SK-N-SH treated with all-trans-retinoic acid at 6 μM for 48 hours (cell line): ENCODE measurements at regions not wholly inside any gene's neighbourhood (a gene's known extent, or its start where the extent isn't known, plus 50 kb on each side); places are given as distances from the start of the nearest gene placed in this dataset.
A peak's percentile ranks its signal among the peaks of the same experiment; 100 is the strongest.

Experiments used
- ATAC-seq: fragments of 200-7000 bp; cut with Tn5 transposase; 3 replicates; pipeline ENCODE4 v1.9.1; 2020; ENCODE audit warnings: mild to moderate bottlenecking, moderate library complexity
- BACH2 ChIP-seq: fragments of 250-450 bp; sonication (Bioruptor Pico); IDR thresholded peaks from 2 replicates; pipeline ENCODE4 v1.9.0; 2021; ENCODE audit warnings: mild to moderate bottlenecking, borderline replicate concordance
- CREB5 ChIP-seq: fragments of 250-450 bp; sonication (Bioruptor Pico); IDR thresholded peaks from 2 replicates; pipeline ENCODE4 v1.5.1; 2020; ENCODE audit warnings: low read depth, mild to moderate bottlenecking, moderate library complexity
- CSDC2 ChIP-seq: fragments of 250-450 bp; sonication (Bioruptor Pico); IDR thresholded peaks from 2 replicates; pipeline ENCODE4 v1.5.0; 2020; ENCODE audit warnings: mild to moderate bottlenecking, moderate library complexity
- CSRNP3 ChIP-seq: fragments of 250-450 bp; sonication (Bioruptor Pico); IDR thresholded peaks from 2 replicates; pipeline ENCODE4 v1.5.1; 2021; ENCODE audit warnings: mild to moderate bottlenecking, moderate library complexity
- ESRRG ChIP-seq: fragments of 250-450 bp; sonication (Bioruptor Pico); IDR thresholded peaks from 2 replicates; pipeline ENCODE4 v1.6.1; 2021; ENCODE audit warnings: mild to moderate bottlenecking
- GLIS3 ChIP-seq: fragments of 250-450 bp; sonication (Bioruptor Pico); IDR thresholded peaks from 2 replicates; pipeline ENCODE4 v1.5.0; 2020; ENCODE audit warnings: mild to moderate bottlenecking, moderate library complexity
- ISL1 ChIP-seq: fragments of 250-450 bp; sonication (Bioruptor Pico); IDR thresholded peaks from 2 replicates; pipeline ENCODE4 v2.1.2; 2022; ENCODE audit warnings: mild to moderate bottlenecking, moderate library complexity
- PATZ1 ChIP-seq: fragments of 250-450 bp; sonication (Bioruptor Pico); IDR thresholded peaks from 2 replicates; pipeline ENCODE4 v1.8.0; 2020; ENCODE audit warnings: mild to moderate bottlenecking, moderate library complexity, borderline replicate concordance
- PPARA ChIP-seq: fragments of 250-450 bp; sonication (Bioruptor Pico); IDR thresholded peaks from 2 replicates; pipeline ENCODE4 v1.5.0; 2020; ENCODE audit warnings: mild to moderate bottlenecking, borderline replicate concordance
- RARB ChIP-seq: fragments of 250-450 bp; sonication (Bioruptor Pico); IDR thresholded peaks from 2 replicates; pipeline ENCODE4 v1.8.0; 2021; ENCODE audit warnings: mild to moderate bottlenecking, moderate library complexity
- SNAI2 ChIP-seq: fragments of 250-450 bp; sonication (Bioruptor Pico); IDR thresholded peaks from 2 replicates; pipeline ENCODE4 v1.5.0; 2020; ENCODE audit warnings: mild to moderate bottlenecking, moderate library complexity
- TCF4 ChIP-seq: fragments of 250-450 bp; sonication (Bioruptor Pico); IDR thresholded peaks from 2 replicates; pipeline ENCODE4 v1.8.0; 2021; ENCODE audit warnings: mild to moderate bottlenecking, moderate library complexity, borderline replicate concordance
- TOX ChIP-seq: fragments of 250-450 bp; sonication (Bioruptor Pico); IDR thresholded peaks from 2 replicates; pipeline ENCODE4 v1.8.0; 2021; ENCODE audit warnings: mild to moderate bottlenecking, moderate library complexity, borderline replicate concordance
- TSHZ2 ChIP-seq: fragments of 250-450 bp; sonication (Bioruptor Pico); IDR thresholded peaks from 2 replicates; pipeline ENCODE4 v1.5.0; 2020; ENCODE audit warnings: mild to moderate bottlenecking, moderate library complexity
- ZC3H10 ChIP-seq: fragments of 250-450 bp; sonication (Bioruptor Pico); IDR thresholded peaks from 2 replicates; pipeline ENCODE4 v1.5.1; 2021; ENCODE audit warnings: mild to moderate bottlenecking, moderate library complexity
- ZFP3 ChIP-seq: fragments of 250-450 bp; sonication (Bioruptor Pico); IDR thresholded peaks from 2 replicates; pipeline ENCODE4 v1.5.0; 2020; ENCODE audit warnings: mild to moderate bottlenecking, moderate library complexity
- ZFP30 ChIP-seq: fragments of 450-650 bp; formaldehyde crosslinking; IDR thresholded peaks from 2 replicates; pipeline ENCODE4 v1.5.0; 2022; ENCODE audit warnings: mild to moderate bottlenecking, moderate library complexity
- ZNF70 ChIP-seq: fragments of 450-650 bp; formaldehyde crosslinking; IDR thresholded peaks from 2 replicates; pipeline ENCODE4 v1.5.0; 2020; ENCODE audit warnings: mild to moderate bottlenecking, moderate library complexity
- ZNF8 ChIP-seq: fragments of 450-650 bp; formaldehyde crosslinking; IDR thresholded peaks from 2 replicates; pipeline ENCODE4 v1.5.0; 2020; ENCODE audit warnings: mild to moderate bottlenecking, moderate library complexity

- ATAC-seq: no peak
- no peak for TF ChIP-seq SNAI2 (CRISPR knock-in tag)
- no peak for TF ChIP-seq ZNF8 (CRISPR knock-in tag)
- TF ChIP-seq PATZ1 (CRISPR knock-in tag): no peak
- TF ChIP-seq TSHZ2 (CRISPR knock-in tag): no peak
- no peak for TF ChIP-seq GLIS3
- no peak for TF ChIP-seq ZC3H10 (CRISPR knock-in tag)
- no peak for TF ChIP-seq RARB (CRISPR knock-in tag)
- TF ChIP-seq TCF4 (CRISPR knock-in tag): no peak
- no peak for TF ChIP-seq CSDC2 (CRISPR knock-in tag)
- TF ChIP-seq ZFP3 (CRISPR knock-in tag): no peak
- TF ChIP-seq ZFP30 (CRISPR knock-in tag): no peak
- no peak for TF ChIP-seq ISL1 (CRISPR knock-in tag)
- TF ChIP-seq ZNF70 (CRISPR knock-in tag): no peak
- no peak for TF ChIP-seq ESRRG (CRISPR knock-in tag)
- TF ChIP-seq CSRNP3 (CRISPR knock-in tag): no peak
- no peak for TF ChIP-seq BACH2
- TF ChIP-seq TOX (CRISPR knock-in tag): no peak
- no peak for TF ChIP-seq PPARA (CRISPR knock-in tag)
- no peak for TF ChIP-seq CREB5 (CRISPR knock-in tag)
- TF ChIP-seq, all 23 proteins: peak for 0
These were observed 375.1 kb downstream of the BMP4 start for GRCh38 chr14:53581504-53581903.

- no peak for TF ChIP-seq PPARA (CRISPR knock-in tag)
- peak; percentile 13; the same call in 1 of the 2 replicates for TF ChIP-seq TCF4 (CRISPR knock-in tag)
- ATAC-seq: no peak
These were observed 384.8 kb downstream of the BMP4 start for GRCh38 chr14:53571641-53572328.

GRCh38 chr14:53570411-53571387, 385.9 kb downstream of the BMP4 start:
- TF ChIP-seq CSRNP3 (CRISPR knock-in tag) (no peak), BACH2 (no peak), ISL1 (CRISPR knock-in tag) (no peak), ESRRG (CRISPR knock-in tag) (no peak), SNAI2 (CRISPR knock-in tag) (no peak), ZFP3 (CRISPR knock-in tag) (no peak), RARB (CRISPR knock-in tag) (no peak), TCF4 (CRISPR knock-in tag) (no peak), TSHZ2 (CRISPR knock-in tag) (no peak), ZFP30 (CRISPR knock-in tag) (no peak), CREB5 (CRISPR knock-in tag) (no peak)
- no peak for ATAC-seq
